ENCODE measurements at regions not wholly inside any gene's neighbourhood (a gene's known extent, or its start where the extent isn't known, plus 50 kb on each side); places are given as distances from the start of the nearest gene placed in this dataset.

GRCh38 chr4:186780291-186781031 lies 56.8 kb upstream of the FAT1 start:
- no peaks in the 10 kb centered on the region for H3K4me1 Mint-ChIP-seq
- no peaks in the 10 kb centered on the region for H3K36me3 ChIP-seq (replicated peaks in 1 of 2; ENCODE audit: control insufficient read depth in 1 of 2, insufficient read depth in 2 of 2, low read length in 2 of 2)
- H3K4me2 ChIP-seq (replicated peaks; ENCODE audit: extremely low read depth, low read length, poor library complexity, severe bottlenecking): no peak overlapping the region
- intact Hi-C loops (cut with micrococcal nuclease): no loop called here
- H3K4me3 Mint-ChIP-seq: no peak overlapping the region
- no peaks in the 10 kb centered on the region for H3K27me3 ChIP-seq (ENCODE audit: control insufficient read depth in 2 of 2, insufficient read depth in 2 of 2, low read length in 2 of 2)
- no peaks in the 10 kb centered on the region for H3K36me3 Mint-ChIP-seq
- no peak overlapping the region for H3K27ac Mint-ChIP-seq
- WGBS (ENCODE audit: insufficient coverage): 100% methylated on average over 1 of the region's 4 CpGs
- peaks cover 0 to 12% (median 5%) of the 10 kb centered on the region in 7 donors for H3K9me3 Mint-ChIP-seq
- peaks cover 0 to 2% (median 0%) of the 10 kb centered on the region in 3 donors for H3K27me3 Mint-ChIP-seq (ENCODE audit: low read depth in 3 of 3)
- no peak overlapping the region for H3K9ac ChIP-seq (ENCODE audit: insufficient read depth, low read length, poor library complexity, severe bottlenecking)
- peaks cover 0 to 8% of the 10 kb centered on the region in 2 donors for H3K9me3 ChIP-seq (replicated peaks in 1 of 2; ENCODE audit: control insufficient read depth in 1 of 2, insufficient read depth in 1 of 2, low read length in 2 of 2)
- H3K4me1 ChIP-seq (ENCODE audit: control insufficient read depth in 1 of 2, insufficient read depth in 2 of 2, low read length in 2 of 2): no peaks in the 10 kb centered on the region
- no peak overlapping the region for H3K4me3 ChIP-seq (replicated peaks in 1 of 3; ENCODE audit: low read depth in 2 of 3, low read length in 3 of 3)
- H3K27ac ChIP-seq (ENCODE audit: low read depth in 1 of 2, low read length in 2 of 2): no peak overlapping the region
- no peak for DNase-seq
- H2AFZ ChIP-seq (ENCODE audit: insufficient read depth, low read depth, low read length, poor library complexity, severe bottlenecking): no peak overlapping the region
- no peak for TF ChIP-seq CTCF (IDR thresholded peaks at IDR 0.05)
- no peaks in the 10 kb centered on the region for H4K20me1 ChIP-seq (ENCODE audit: insufficient read depth, low read length)
- no peaks in the 10 kb centered on the region for H3K79me2 ChIP-seq (ENCODE audit: insufficient read depth, low read length)

DNA sequence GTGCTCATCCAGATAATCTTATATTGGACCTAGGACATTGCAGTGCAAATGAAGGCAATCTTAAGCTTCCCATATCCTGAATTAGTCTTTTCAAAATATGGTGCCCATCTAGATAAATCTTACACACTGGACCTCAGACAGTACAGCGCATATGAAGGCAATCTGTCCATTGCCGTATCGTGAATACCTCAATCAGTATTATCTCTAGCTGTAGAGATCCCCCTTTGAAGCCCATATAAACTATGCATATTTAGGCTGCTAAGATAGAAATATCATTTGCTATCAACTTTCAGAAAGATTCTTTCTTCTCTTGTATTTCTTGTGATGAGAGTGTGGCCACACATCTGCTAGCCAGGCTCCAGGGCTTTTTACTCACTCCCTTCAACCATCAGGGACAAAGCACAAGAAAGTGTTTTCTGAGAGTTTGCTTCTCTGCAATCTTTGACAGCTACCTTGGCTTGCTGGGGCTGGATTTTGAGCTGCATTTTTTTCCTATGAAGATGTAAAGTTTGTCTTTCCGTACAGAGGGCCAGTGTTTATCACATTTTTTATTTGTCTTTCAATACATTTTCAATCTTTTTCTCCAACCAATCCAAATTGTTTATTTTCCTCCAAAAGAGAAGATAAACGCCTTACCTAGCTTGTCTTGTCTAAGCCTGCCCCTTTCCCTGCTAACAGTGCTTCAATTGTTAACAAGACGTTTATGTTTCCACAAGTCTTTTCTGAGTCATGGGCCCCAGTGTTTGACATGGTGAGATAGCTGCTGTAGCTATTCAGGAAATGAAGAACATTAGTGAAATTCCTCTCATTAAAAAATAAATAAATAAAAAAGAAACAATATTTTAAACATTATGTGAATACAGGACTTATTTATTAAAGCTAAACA lies 57.6 kb upstream of the FAT1 start:
- no peak overlapping the region for H2AFZ ChIP-seq (ENCODE audit: insufficient read depth, low read depth, low read length, poor library complexity, severe bottlenecking)
- Mint-ChIP-seq H3K36me3 (no peaks in the 10 kb centered on the region), H3K4me3 (no peak overlapping the region)

More for the DNA sequence above, 57.6 kb upstream of the FAT1 start:
- Histone ChIP-seq H3K9me3 (replicated peaks in 1 of 2; ENCODE audit: control insufficient read depth in 1 of 2, insufficient read depth in 1 of 2, low read length in 2 of 2) (peaks cover 0 to 8% of the 10 kb centered on the region in 2 donors), H4K20me1 (ENCODE audit: insufficient read depth, low read length) (no peaks in the 10 kb centered on the region), H3K36me3 (replicated peaks in 1 of 2; ENCODE audit: control insufficient read depth in 1 of 2, insufficient read depth in 2 of 2, low read length in 2 of 2) (no peaks in the 10 kb centered on the region), H3K79me2 (ENCODE audit: insufficient read depth, low read length) (no peaks in the 10 kb centered on the region), H3K4me2 (replicated peaks; ENCODE audit: extremely low read depth, low read length, poor library complexity, severe bottlenecking) (no peak overlapping the region), H3K9ac (ENCODE audit: insufficient read depth, low read length, poor library complexity, severe bottlenecking) (no peak overlapping the region), H3K27ac (ENCODE audit: low read depth in 1 of 2, low read length in 2 of 2) (no peak overlapping the region), H3K4me3 (replicated peaks in 1 of 3; ENCODE audit: low read depth in 2 of 3, low read length in 3 of 3) (no peak overlapping the region), H3K4me1 (ENCODE audit: control insufficient read depth in 1 of 2, insufficient read depth in 2 of 2, low read length in 2 of 2) (no peaks in the 10 kb centered on the region), H3K27me3 (ENCODE audit: control insufficient read depth in 2 of 2, insufficient read depth in 2 of 2, low read length in 2 of 2) (no peaks in the 10 kb centered on the region)
- no peaks in the 10 kb centered on the region for H3K4me1 Mint-ChIP-seq
- DNase-seq: no peak
- H3K27ac Mint-ChIP-seq: no peak overlapping the region
- intact Hi-C loops (cut with micrococcal nuclease): no loop called here
- H3K27me3 Mint-ChIP-seq (ENCODE audit: low read depth in 3 of 3): peaks cover 0 to 2% (median 0%) of the 10 kb centered on the region in 3 donors
- WGBS (ENCODE audit: insufficient coverage): 70% methylated on average over 2 of the region's 6 CpGs
- peaks cover 0 to 14% (median 5%) of the 10 kb centered on the region in 7 donors for H3K9me3 Mint-ChIP-seq
- no peak for TF ChIP-seq CTCF (IDR thresholded peaks at IDR 0.05)
